Naive thymus-derived CD4-positive, alpha-beta T cell (primary cell): ENCODE measurements at regions not wholly inside any gene's neighbourhood (a gene's known extent, or its start where the extent isn't known, plus 50 kb on each side); places are given as distances from the start of the nearest gene placed in this dataset.

Source experiments
- ATAC-seq: fragments of 150-1000 bp; cut with Tn5 transposase; 2 replicates; pipeline ENCODE4 v1.10.0; 2021; ENCODE audit warnings: mild to moderate bottlenecking, moderate library complexity
- CTCF ChIA-PET: fragments of 350-600 bp; sonication (Branson Sonifier 250); formaldehyde crosslinking; loops from one replicate; lab custom pipeline; 2021; ENCODE audit warnings: antibody characterized with exemption; lab: Charles Lee
- POLR2A ChIA-PET: fragments of 350-600 bp; sonication (Branson Sonifier 250); formaldehyde crosslinking; loops from one replicate; lab custom pipeline; 2021; ENCODE audit warnings: antibody characterized with exemption, inconsistent platforms; lab: Charles Lee
- DNase-seq, 9 donors: peaks; one replicate each; pipeline versions ENCODE4 v3.0.0 to v3.0.0-alpha.2; 2020 to 2022; ENCODE audit warnings: mixed read lengths in 1 of 9
- H3K27ac ChIP-seq: one replicate; pipeline ENCODE4 v1.7.0; 2013; ENCODE audit warnings: mild to moderate bottlenecking, low read depth, low read length, moderate library complexity
- H3K27me3 ChIP-seq, 2 donors: one replicate each; pipeline ENCODE4 v1.7.0; 2013; ENCODE audit warnings: low read length in 2 of 2, mild to moderate bottlenecking in 2 of 2, moderate library complexity in 2 of 2; ENCODE audit not compliant: control insufficient read depth in 2 of 2, insufficient read depth in 2 of 2
- H3K36me3 ChIP-seq, 3 experiments: 1 replicate in 2 of 3; 2 replicates in 1 of 3; pipeline ENCODE4 v1.7.0; 2013; ENCODE audit warnings: low read length in 3 of 3, mild to moderate bottlenecking in 3 of 3, moderate library complexity in 1 of 3; ENCODE audit not compliant: insufficient read depth in 3 of 3, control insufficient read depth in 2 of 3
- H3K4me1 ChIP-seq, 2 donors: one replicate each; pipeline ENCODE4 v1.7.0; 2013; ENCODE audit warnings: low read length in 2 of 2, mild to moderate bottlenecking in 2 of 2, moderate library complexity in 1 of 2; ENCODE audit not compliant: control insufficient read depth in 2 of 2, insufficient read depth in 2 of 2
- H3K4me3 ChIP-seq: 2 replicates; pipeline ENCODE4 v1.7.0; 2013; ENCODE audit warnings: mild to moderate bottlenecking, low read length
- H3K9me3 ChIP-seq, 3 experiments: 1 replicate in 2 of 3; 2 replicates in 1 of 3; pipeline ENCODE4 v1.7.0; 2013; ENCODE audit warnings: low read length in 3 of 3; ENCODE audit not compliant: control insufficient read depth in 2 of 3
- H3K27ac Mint-ChIP-seq, 9 donors: one replicate each; pipeline ENCODE4 v1.8.0; 2020 to 2022; ENCODE audit warnings: mixed read lengths in 9 of 9, mild to moderate bottlenecking in 8 of 9, moderate library complexity in 5 of 9, inconsistent platforms in 2 of 9
- H3K27me3 Mint-ChIP-seq, 5 donors: one replicate each; pipeline ENCODE4 v1.8.0; 2021 to 2022; ENCODE audit warnings: mixed read lengths in 5 of 5, mild to moderate bottlenecking in 1 of 5
- H3K36me3 Mint-ChIP-seq, 5 donors: one replicate each; pipeline ENCODE4 v1.8.0; 2020 to 2022; ENCODE audit warnings: mixed read lengths in 5 of 5, mild to moderate bottlenecking in 3 of 5, inconsistent platforms in 1 of 5
- H3K4me1 Mint-ChIP-seq, 7 donors: one replicate each; pipeline ENCODE4 v1.8.0; 2020 to 2022; ENCODE audit warnings: mixed read lengths in 7 of 7, mild to moderate bottlenecking in 3 of 7, inconsistent platforms in 1 of 7
- H3K4me3 Mint-ChIP-seq, 10 donors: one replicate each; pipeline ENCODE4 v1.8.0; 2020 to 2022; ENCODE audit warnings: mild to moderate bottlenecking in 10 of 10, mixed read lengths in 10 of 10, moderate library complexity in 6 of 10, inconsistent platforms in 2 of 10
- H3K9me3 Mint-ChIP-seq, 11 donors: one replicate each; pipeline ENCODE4 v1.8.0; 2020 to 2022; ENCODE audit warnings: mixed read lengths in 11 of 11, mild to moderate bottlenecking in 4 of 11, inconsistent platforms in 1 of 11, moderate library complexity in 1 of 11
- intact Hi-C, 2 donors: fragments of 100-400 bp; cut with micrococcal nuclease; formaldehyde crosslinking; loops; one replicate each; pipeline ENCODE4 v1.15.1; 2023

DNA sequence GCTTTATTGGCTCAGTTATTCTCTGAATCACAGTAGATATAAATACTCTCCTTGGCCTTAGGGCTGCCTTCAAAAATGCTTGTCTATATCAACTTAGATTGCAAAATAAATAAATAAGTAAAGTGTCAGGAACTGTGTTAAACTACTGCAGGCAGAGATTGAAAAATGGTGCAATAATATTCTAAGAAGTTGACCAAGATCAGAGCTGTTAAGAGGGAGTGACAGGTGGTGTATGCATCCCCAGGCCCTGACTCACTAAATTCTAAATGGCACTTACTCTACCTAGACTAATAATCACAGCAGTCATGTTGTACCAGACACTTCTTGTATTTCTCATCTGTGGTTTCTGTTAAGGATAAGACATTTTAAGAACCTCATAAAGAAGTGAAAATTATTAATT lies 235.1 kb upstream of the SPOCK3 start:
- H3K4me3 ChIP-seq: no peak overlapping the region
- no peak for ATAC-seq
- Mint-ChIP-seq H3K9me3 (peaks cover 0 to 3% (median 0%) of the 10 kb centered on the region in 11 donors), H3K36me3 (no peaks in the 10 kb centered on the region), H3K27me3 (no peaks in the 10 kb centered on the region), H3K4me3 (no peak overlapping the region), H3K27ac (no peak overlapping the region), H3K4me1 (no peaks in the 10 kb centered on the region)
- POLR2A ChIA-PET: no interaction called here
- no peaks in the 10 kb centered on the region for H3K9me3 ChIP-seq
- no peak overlapping the region for H3K27ac ChIP-seq
- H3K4me1 ChIP-seq: no peaks in the 10 kb centered on the region
- no peaks in the 10 kb centered on the region for H3K36me3 ChIP-seq
- CTCF ChIA-PET: interaction anchor here (0.6 kb wide), 1 partner anchor 828 kb away, joined by 4 read pairs; no protein-coding TSS in a partner anchor
- H3K27me3 ChIP-seq: no peaks in the 10 kb centered on the region
- DNase-seq: no peak
- intact Hi-C loops: no loop called here

DNA sequence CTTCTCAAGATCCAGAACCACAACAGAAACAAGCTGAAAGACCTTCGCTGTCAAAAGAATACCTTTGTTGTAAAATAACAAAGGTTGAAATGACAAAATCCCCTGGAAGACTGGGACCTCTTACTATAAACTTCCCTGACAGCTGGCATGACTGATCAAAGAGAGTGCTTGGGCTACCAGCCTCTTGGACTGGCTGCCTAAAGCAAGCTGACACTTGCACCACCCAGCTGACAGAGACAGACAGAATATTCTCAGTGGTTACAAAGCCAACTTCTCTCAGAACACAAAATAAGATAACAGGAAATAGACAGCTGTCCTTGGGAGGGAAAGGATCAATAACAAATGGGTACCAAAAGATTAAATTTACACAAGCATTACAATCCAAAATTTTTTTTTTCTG lies 241.7 kb upstream of the SPOCK3 start:
- Mint-ChIP-seq H3K36me3 (no peaks in the 10 kb centered on the region), H3K9me3 (peaks cover 0 to 12% (median 2%) of the 10 kb centered on the region in 11 donors), H3K27ac (no peak overlapping the region), H3K4me3 (no peak overlapping the region), H3K27me3 (no peaks in the 10 kb centered on the region), H3K4me1 (no peaks in the 10 kb centered on the region)
- no peaks in the 10 kb centered on the region for H3K27me3 ChIP-seq
- no peak for DNase-seq
- no peak for ATAC-seq
- ChIA-PET POLR2A (interaction anchor here (0.7 kb wide), 1 partner anchor 92 kb away, joined by 3 read pairs; no protein-coding TSS in a partner anchor), CTCF (no interaction called here)
- no peak overlapping the region for H3K4me3 ChIP-seq
- no peak overlapping the region for H3K27ac ChIP-seq
- H3K4me1 ChIP-seq: no peaks in the 10 kb centered on the region
- H3K9me3 ChIP-seq: no peaks in the 10 kb centered on the region
- no peaks in the 10 kb centered on the region for H3K36me3 ChIP-seq
- intact Hi-C loops: no loop called here

DNA sequence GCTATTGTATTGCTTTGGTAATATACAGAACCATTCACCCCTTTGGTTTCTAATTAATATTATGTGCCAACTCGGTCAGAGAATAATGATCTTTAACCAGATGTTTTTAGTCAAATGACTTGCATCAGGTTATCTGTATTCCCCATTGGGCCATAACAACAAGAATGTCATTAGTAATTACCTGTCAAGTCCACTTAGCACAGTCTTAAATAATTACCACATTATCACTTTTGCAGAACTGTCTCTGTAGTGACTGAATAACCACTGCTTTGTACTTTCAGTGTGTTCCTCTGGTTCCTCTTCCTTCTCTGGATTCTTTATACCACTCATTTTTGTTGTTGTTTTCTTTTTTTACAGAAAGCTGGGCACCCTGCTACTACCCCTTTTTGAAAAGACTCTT lies 257.7 kb upstream of the SPOCK3 start:
- DNase-seq: no peak
- ChIA-PET POLR2A (no interaction called here), CTCF (no interaction called here)
- Histone ChIP-seq H3K4me1 (no peaks in the 10 kb centered on the region), H3K27me3 (no peaks in the 10 kb centered on the region), H3K36me3 (no peaks in the 10 kb centered on the region), H3K4me3 (no peak overlapping the region), H3K9me3 (no peaks in the 10 kb centered on the region), H3K27ac (no peak overlapping the region)
- intact Hi-C loops: loop anchor here in 1 of 2 donors (5.0 kb wide), 1 partner anchor 1390 kb away; no protein-coding TSS in a partner anchor
- no peak for ATAC-seq
- Mint-ChIP-seq H3K4me1 (peaks cover 0 to 2% (median 0%) of the 10 kb centered on the region in 7 donors), H3K27me3 (no peaks in the 10 kb centered on the region), H3K36me3 (peaks cover 0 to 4% (median 0%) of the 10 kb centered on the region in 5 donors), H3K9me3 (peaks cover 4 to 16% (median 7%) of the 10 kb centered on the region in 11 donors), H3K27ac (no peak overlapping the region), H3K4me3 (no peak overlapping the region)

DNA sequence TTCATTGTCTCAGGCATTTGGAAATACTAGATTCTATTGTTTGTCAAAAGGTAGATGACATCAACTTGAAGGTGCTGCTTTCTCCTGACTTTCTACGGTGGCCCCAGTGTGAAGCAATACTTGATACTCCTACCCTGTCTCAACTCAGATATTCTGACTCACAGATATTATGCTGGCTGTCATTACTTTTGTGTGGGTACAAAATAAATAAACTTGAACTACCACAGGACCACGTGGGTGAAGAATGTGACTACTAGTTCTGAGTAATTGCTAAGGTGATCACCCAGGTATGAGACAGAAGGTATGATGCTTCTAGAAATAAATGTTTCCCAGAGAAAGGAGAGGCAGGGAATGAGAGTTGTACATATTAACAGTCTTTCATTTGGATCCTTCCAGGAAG lies 275.3 kb upstream of the SPOCK3 start:
- Histone ChIP-seq H3K27ac (no peak overlapping the region), H3K4me1 (no peaks in the 10 kb centered on the region), H3K36me3 (no peaks in the 10 kb centered on the region), H3K9me3 (no peaks in the 10 kb centered on the region), H3K27me3 (no peaks in the 10 kb centered on the region), H3K4me3 (no peak overlapping the region)
- no peak for ATAC-seq
- Mint-ChIP-seq H3K9me3 (peaks cover 0 to 26% (median 6%) of the 10 kb centered on the region in 11 donors), H3K4me3 (no peak overlapping the region), H3K27me3 (no peaks in the 10 kb centered on the region), H3K4me1 (no peaks in the 10 kb centered on the region), H3K27ac (no peak overlapping the region), H3K36me3 (no peaks in the 10 kb centered on the region)
- ChIA-PET POLR2A (no interaction called here), CTCF (no interaction called here)
- intact Hi-C loops: no loop called here
- DNase-seq: no peak

DNA sequence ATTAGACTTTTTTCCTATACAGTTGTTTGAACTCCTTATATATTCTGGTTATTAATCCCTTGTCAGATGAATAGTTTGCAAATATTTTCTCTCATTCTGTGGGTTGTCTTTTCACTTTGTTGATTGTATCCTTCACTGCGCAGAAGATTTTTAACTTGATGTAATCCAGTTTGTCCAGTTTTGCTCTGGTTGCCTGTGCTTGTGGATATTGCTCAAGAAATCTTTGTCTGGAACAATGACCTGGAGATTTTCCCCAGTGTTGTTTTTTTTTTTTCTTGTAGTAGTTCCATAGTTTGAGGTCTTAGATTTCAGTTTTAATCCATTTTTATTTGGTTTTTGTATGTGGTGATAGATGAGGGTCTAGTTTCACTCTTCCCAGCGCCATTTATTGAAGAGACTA lies 289.8 kb upstream of the SPOCK3 start:
- ChIA-PET CTCF (no interaction called here), POLR2A (no interaction called here)
- Mint-ChIP-seq H3K4me3 (no peak overlapping the region), H3K36me3 (no peaks in the 10 kb centered on the region), H3K27me3 (no peaks in the 10 kb centered on the region), H3K9me3 (peaks cover 0 to 13% (median 2%) of the 10 kb centered on the region in 11 donors), H3K27ac (no peak overlapping the region), H3K4me1 (no peaks in the 10 kb centered on the region)
- DNase-seq (no peak), ATAC-seq (no peak)
- intact Hi-C loops: no loop called here
- H3K4me1 ChIP-seq: no peaks in the 10 kb centered on the region
- no peak overlapping the region for H3K4me3 ChIP-seq
- no peaks in the 10 kb centered on the region for H3K36me3 ChIP-seq
- H3K27ac ChIP-seq: no peak overlapping the region
- H3K27me3 ChIP-seq: no peaks in the 10 kb centered on the region
- no peaks in the 10 kb centered on the region for H3K9me3 ChIP-seq

DNA sequence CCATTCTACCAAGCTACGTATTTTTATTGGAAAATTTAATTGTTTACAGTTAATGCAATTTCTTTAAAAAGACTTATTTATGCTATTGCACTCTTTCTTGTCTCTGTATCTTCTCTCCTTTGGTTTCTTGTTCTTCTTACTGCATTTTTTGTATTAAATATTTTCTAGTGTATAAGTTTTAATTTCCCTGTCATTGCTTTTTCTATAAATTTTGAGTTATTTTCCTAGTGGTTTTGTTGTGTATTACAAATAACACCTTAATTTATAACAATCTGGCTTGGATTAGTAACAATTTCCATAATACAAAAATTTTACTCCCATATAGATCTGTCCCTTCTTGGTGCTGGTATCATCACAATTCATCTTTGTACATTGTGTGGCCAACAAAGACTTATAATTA lies 303.5 kb upstream of the SPOCK3 start:
- ChIA-PET CTCF (no interaction called here), POLR2A (no interaction called here)
- DNase-seq (no peak), ATAC-seq (no peak)
- Histone ChIP-seq H3K36me3 (no peaks in the 10 kb centered on the region), H3K27ac (no peak overlapping the region), H3K9me3 (no peaks in the 10 kb centered on the region), H3K27me3 (no peaks in the 10 kb centered on the region), H3K4me3 (no peak overlapping the region), H3K4me1 (no peaks in the 10 kb centered on the region)
- intact Hi-C loops: no loop called here
- Mint-ChIP-seq H3K4me1 (no peaks in the 10 kb centered on the region), H3K27me3 (no peaks in the 10 kb centered on the region), H3K9me3 (peaks cover 0 to 17% (median 3%) of the 10 kb centered on the region in 11 donors), H3K27ac (no peak overlapping the region), H3K4me3 (no peak overlapping the region), H3K36me3 (no peaks in the 10 kb centered on the region)

DNA sequence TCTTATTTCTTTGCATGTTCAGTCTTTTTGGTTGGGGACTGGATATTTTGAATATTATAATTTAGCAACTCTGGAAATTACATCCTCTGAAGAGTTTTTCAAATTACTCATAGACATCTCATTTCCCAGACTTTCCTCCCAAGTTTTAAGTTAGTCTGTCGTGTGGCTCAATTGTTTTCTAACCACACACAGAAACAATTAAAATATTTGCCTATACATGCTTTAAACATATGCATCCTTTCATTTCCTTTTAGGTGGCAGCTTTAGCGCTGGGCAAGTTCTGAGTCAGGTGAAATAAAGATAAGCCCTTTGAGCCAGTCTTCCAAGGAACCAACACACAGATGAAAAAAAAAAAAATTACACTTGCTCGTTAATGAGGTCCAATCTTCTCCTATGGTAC lies 307.0 kb upstream of the SPOCK3 start:
- H3K4me1 Mint-ChIP-seq: no peaks in the 10 kb centered on the region
- Histone ChIP-seq H3K4me3 (no peak overlapping the region), H3K27ac (no peak overlapping the region), H3K27me3 (no peaks in the 10 kb centered on the region), H3K9me3 (no peaks in the 10 kb centered on the region), H3K4me1 (no peaks in the 10 kb centered on the region), H3K36me3 (no peaks in the 10 kb centered on the region)
- intact Hi-C loops: no loop called here
- ChIA-PET CTCF (no interaction called here), POLR2A (no interaction called here)
- DNase-seq: no peak
- H3K27ac Mint-ChIP-seq: no peak overlapping the region
- H3K4me3 Mint-ChIP-seq: no peak overlapping the region
- H3K36me3 Mint-ChIP-seq: no peaks in the 10 kb centered on the region
- H3K9me3 Mint-ChIP-seq: peaks cover 0 to 33% (median 7%) of the 10 kb centered on the region in 11 donors
- no peaks in the 10 kb centered on the region for H3K27me3 Mint-ChIP-seq
- ATAC-seq: no peak
